ENCODE measurements at regions not wholly inside any gene's neighbourhood (a gene's known extent, or its start where the extent isn't known, plus 50 kb on each side); places are given as distances from the start of the nearest gene placed in this dataset.
"Not testable (repeated sequence)": the region's sequence is repeated elsewhere in the genome, so short reads cannot be mapped to it uniquely, and the experiment has no call there.

DNA sequence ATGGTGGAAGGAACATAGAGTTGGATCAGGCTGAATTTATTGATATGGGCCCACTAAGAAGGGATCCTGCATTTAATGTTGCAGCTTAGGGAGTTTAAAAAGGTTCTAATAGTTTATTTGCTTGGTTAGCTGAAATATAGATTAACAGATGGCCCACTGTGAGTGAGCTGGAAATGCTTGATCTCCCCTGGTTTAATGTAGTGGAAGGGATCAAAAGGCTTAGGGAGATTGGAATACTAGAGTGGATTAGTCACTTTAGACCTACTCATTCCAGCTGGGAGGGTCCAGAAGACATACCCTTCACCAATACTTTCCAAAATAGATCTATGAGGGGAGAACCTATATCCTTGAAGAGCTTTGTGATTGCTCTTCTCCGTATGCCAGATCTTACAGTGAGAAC lies 130.1 kb upstream of the ZC3H12C start:
- H3K4me3 ChIP-seq (ENCODE audit: low read depth, poor library complexity, severe bottlenecking), result no peak overlapping the region
- intact Hi-C loops (cut with DNase I; ENCODE audit: low total_unique reads), result loop anchor here (5.0 kb wide), 1 partner anchor 224 kb away; no protein-coding TSS in a partner anchor
- DNase-seq (ENCODE audit: low spot score in 2 of 2), result no peak
- TF ChIP-seq, protein P1, sequence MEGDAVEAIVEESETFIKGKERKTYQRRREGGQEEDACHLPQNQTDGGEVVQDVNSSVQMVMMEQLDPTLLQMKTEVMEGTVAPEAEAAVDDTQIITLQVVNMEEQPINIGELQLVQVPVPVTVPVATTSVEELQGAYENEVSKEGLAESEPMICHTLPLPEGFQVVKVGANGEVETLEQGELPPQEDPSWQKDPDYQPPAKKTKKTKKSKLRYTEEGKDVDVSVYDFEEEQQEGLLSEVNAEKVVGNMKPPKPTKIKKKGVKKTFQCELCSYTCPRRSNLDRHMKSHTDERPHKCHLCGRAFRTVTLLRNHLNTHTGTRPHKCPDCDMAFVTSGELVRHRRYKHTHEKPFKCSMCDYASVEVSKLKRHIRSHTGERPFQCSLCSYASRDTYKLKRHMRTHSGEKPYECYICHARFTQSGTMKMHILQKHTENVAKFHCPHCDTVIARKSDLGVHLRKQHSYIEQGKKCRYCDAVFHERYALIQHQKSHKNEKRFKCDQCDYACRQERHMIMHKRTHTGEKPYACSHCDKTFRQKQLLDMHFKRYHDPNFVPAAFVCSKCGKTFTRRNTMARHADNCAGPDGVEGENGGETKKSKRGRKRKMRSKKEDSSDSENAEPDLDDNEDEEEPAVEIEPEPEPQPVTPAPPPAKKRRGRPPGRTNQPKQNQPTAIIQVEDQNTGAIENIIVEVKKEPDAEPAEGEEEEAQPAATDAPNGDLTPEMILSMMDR (IDR thresholded peaks at IDR 0.05), result no peak
- TF ChIP-seq POLR2A (IDR thresholded peaks at IDR 0.05), result no peak
- 89 to 93% methylated on average over 1 of the region's 1 CpG for WGBS, 2 donors

DNA sequence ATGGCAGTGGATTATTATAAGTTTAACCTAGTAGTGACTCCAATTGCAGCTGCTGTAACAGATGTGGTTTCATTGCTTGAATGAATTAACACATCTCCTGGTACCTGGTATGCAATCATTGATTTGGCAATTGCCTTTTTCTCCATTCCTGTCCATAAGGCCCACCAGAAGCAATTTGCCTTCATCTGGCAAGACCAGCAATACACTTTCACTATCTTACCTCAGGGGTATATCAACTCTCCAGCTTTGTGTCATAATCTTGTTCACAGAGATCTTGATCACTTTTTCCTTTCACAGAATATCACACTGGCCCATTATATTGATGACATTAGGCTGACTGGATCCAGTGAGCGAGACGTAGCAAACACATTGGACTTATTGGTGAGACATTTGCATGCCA lies 128.7 kb upstream of the ZC3H12C start:
- H3K4me3 ChIP-seq (ENCODE audit: low read depth, poor library complexity, severe bottlenecking), result no peak overlapping the region
- intact Hi-C loops (cut with DNase I; ENCODE audit: low total_unique reads), result loop anchor here (5.0 kb wide), 1 partner anchor 223 kb away; no protein-coding TSS in a partner anchor
- WGBS, 2 donors, result 100% methylated on average over 2 of the region's 2 CpGs
- TF ChIP-seq POLR2A (IDR thresholded peaks at IDR 0.05), result no peak
- TF ChIP-seq, protein P1 (IDR thresholded peaks at IDR 0.05), result no peak
- DNase-seq (ENCODE audit: low spot score in 2 of 2), result no peak

DNA sequence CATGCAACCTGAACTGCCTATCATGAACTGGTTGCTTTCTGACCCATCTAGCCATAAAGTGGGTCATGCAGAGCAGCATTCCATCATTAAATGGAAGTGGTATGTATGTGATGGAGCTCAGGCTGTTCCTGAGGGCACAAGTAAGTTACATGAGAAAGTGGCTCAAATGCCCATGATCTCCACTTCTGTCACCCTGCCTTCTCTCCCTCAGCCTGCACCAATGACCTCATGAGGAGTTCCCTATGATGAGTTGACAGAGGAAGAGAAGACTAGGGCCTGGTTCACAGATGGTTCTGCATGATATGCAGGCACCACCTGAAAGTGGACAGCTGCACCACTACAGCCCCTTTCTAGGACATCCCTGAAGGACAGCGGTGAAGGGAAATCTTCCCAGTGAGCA lies 127.7 kb upstream of the ZC3H12C start:
- intact Hi-C loops (cut with DNase I; ENCODE audit: low total_unique reads); H3K4me3 ChIP-seq (ENCODE audit: low read depth, poor library complexity, severe bottlenecking); DNase-seq (ENCODE audit: low spot score in 2 of 2): not testable (repeated sequence)
- WGBS, 2 donors, result 94 to 100% methylated on average over 1 of the region's 1 CpG

DNA sequence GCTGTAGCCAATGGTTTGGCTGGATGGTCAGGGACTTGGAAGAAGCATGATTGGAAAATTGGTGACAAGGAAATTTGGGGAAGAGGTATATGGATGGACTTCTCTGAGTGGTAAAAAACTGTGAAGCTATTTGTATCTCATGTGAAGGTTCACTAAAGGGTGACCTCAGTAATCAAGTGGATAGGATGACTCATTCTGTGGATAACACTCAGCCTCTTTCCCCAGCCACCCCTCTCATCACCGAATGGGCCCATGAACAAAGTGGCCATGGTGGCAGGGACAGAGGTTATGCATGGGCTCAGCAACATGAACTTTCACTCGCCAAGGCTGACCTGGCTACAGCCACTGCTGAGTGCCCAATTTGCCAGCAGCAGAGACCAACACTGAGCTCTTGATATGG lies 127.3 kb upstream of the ZC3H12C start:
- DNase-seq (ENCODE audit: low spot score in 2 of 2); H3K4me3 ChIP-seq (ENCODE audit: low read depth, poor library complexity, severe bottlenecking); intact Hi-C loops (cut with DNase I; ENCODE audit: low total_unique reads): not testable (repeated sequence)
- WGBS, 2 donors, result 86 to 91% methylated on average over 2 of the region's 2 CpGs

DNA sequence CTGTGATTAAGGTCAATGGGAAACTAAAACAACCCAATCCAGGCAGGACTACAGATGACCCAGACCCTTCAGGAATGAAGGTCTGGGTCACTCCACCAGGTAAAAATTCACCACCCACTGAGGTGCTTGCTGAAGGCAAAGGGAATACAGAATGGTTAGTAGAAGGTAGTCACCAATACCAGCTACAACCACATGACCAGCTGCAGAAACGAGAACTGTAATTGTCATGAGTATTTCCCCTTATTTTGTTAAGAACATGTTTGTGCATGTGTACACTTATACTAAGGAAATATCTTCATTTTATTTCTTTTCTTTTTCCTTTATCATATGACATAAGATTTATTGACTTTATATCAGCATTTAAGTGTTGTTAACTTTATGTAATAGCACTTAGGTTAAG lies 126.1 kb upstream of the ZC3H12C start:
- H3K4me3 ChIP-seq (ENCODE audit: low read depth, poor library complexity, severe bottlenecking); DNase-seq (ENCODE audit: low spot score in 2 of 2); intact Hi-C loops (cut with DNase I; ENCODE audit: low total_unique reads): not testable (repeated sequence)
- 66 to 69% methylated on average over 1 of the region's 1 CpG for WGBS, 2 donors

DNA sequence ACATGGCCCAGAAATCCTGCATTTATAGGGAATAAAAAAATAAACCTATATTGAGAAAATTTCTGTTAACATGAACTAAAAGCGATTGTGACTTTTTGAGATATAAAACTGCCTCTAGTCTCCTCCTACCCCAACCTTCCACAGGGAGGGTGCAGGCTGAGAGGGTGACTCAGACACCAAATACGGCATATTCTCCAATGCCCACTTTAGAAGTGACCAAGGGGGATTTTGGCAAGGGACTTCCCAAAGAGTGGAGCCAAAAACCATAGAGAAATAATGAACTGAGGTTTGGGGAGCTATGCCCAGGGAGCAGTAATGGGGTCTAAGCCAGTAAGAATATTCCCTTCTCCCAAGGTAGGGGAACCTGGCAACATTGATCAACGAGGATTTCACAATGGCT lies 124.9 kb upstream of the ZC3H12C start:
- intact Hi-C loops (cut with DNase I; ENCODE audit: low total_unique reads), result no loop called here
- 90 to 92% methylated on average over 3 of the region's 3 CpGs for WGBS, 2 donors
- DNase-seq (ENCODE audit: low spot score in 2 of 2), result no peak
- H3K4me3 ChIP-seq (ENCODE audit: low read depth, poor library complexity, severe bottlenecking), result no peak overlapping the region
- TF ChIP-seq, protein P1 (IDR thresholded peaks at IDR 0.05), result no peak
- no peak for TF ChIP-seq POLR2A (IDR thresholded peaks at IDR 0.05)

DNA sequence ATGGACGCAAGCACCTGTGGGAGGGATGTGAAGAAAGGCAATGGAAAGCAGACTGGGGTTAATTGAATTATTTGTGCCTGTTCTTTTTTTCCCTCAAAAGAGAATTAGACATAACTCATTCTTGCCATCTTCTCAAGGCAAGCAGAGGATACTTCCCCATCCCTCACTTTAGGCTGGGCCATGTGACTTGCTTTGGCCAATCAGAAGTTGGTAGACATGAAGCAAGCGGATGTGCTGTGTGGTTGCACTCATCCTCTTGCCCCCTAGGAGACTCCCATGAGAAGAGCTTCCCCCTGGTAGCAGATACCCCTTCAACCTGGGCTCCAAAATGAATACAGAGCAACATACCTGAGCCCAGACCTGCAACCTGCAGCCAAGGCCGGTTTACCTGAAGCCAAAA lies 124.4 kb upstream of the ZC3H12C start:
- no peak overlapping the region for H3K4me3 ChIP-seq (ENCODE audit: low read depth, poor library complexity, severe bottlenecking)
- TF ChIP-seq, protein P1 (IDR thresholded peaks at IDR 0.05), result no peak
- no peak for TF ChIP-seq POLR2A (IDR thresholded peaks at IDR 0.05)
- DNase-seq (ENCODE audit: low spot score in 2 of 2), result no peak
- WGBS, 2 donors, result 96 to 98% methylated on average over 3 of the region's 3 CpGs
- intact Hi-C loops (cut with DNase I; ENCODE audit: low total_unique reads), result no loop called here
